ENCODE measurements at regions not wholly inside any gene's neighbourhood (a gene's known extent, or its start where the extent isn't known, plus 50 kb on each side); places are given as distances from the start of the nearest gene placed in this dataset.

DNA sequence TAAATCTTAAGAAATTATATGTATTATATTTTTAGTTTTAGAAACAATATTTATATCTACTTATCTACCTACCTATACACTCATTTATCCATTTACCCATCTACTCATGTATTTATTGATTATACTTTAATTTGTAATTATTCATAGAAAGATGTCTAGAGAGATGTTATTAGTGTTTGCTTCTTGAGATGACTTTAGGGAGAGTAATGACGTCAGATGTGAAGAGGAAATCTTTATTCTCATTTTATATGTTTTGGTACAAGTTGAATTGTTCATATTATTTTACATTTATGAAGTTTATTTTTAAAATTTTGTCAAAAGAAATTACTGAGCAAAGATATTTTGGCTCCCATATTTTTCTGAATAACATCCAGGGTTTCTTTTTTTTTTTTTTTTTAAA, 271.3 kb upstream of the SLC8A1 start:
- TF ChIP-seq, protein P1, sequence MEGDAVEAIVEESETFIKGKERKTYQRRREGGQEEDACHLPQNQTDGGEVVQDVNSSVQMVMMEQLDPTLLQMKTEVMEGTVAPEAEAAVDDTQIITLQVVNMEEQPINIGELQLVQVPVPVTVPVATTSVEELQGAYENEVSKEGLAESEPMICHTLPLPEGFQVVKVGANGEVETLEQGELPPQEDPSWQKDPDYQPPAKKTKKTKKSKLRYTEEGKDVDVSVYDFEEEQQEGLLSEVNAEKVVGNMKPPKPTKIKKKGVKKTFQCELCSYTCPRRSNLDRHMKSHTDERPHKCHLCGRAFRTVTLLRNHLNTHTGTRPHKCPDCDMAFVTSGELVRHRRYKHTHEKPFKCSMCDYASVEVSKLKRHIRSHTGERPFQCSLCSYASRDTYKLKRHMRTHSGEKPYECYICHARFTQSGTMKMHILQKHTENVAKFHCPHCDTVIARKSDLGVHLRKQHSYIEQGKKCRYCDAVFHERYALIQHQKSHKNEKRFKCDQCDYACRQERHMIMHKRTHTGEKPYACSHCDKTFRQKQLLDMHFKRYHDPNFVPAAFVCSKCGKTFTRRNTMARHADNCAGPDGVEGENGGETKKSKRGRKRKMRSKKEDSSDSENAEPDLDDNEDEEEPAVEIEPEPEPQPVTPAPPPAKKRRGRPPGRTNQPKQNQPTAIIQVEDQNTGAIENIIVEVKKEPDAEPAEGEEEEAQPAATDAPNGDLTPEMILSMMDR (conservative IDR thresholded peaks at IDR 0.05): no peak
- TF ChIP-seq ZFX (IDR thresholded peaks at IDR 0.05): no peak
